ENCODE measurements at regions not wholly inside any gene's neighbourhood (a gene's known extent, or its start where the extent isn't known, plus 50 kb on each side); places are given as distances from the start of the nearest gene placed in this dataset.

- TF ChIP-seq PAX5 (IDR thresholded peaks at IDR 0.05; ENCODE audit: borderline replicate concordance, low read depth, low read length) (no peak), CTCF (IDR thresholded peaks at IDR 0.05 in 2 of 3, conservative IDR thresholded peaks at IDR 0.05 in 1 of 3; ENCODE audit: control insufficient read depth in 2 of 3, extremely low read depth in 1 of 3, insufficient read depth in 1 of 3, low read depth in 3 of 3, low read length in 3 of 3) (no peak), FOXK2 (IDR thresholded peaks at IDR 0.05) (no peak), ZBTB40 (IDR thresholded peaks at IDR 0.05; ENCODE audit: borderline replicate concordance) (no peak), BMI1 (IDR thresholded peaks at IDR 0.05; ENCODE audit: borderline replicate concordance) (no peak), ATF2 (IDR thresholded peaks at IDR 0.05; ENCODE audit: low read length) (no peak)
Observed at GRCh38 chr15:66962522-66962921, 102.9 kb upstream of the SMAD3 start.
